ENCODE measurements at regions not wholly inside any gene's neighbourhood (a gene's known extent, or its start where the extent isn't known, plus 50 kb on each side); places are given as distances from the start of the nearest gene placed in this dataset.

- DNase-seq (ENCODE audit: low spot score): no peak
These were observed 441.5 kb downstream of the RASEF start for GRCh38 chr9:82621447-82621846.

GRCh38 chr9:82637368-82637767 lies 425.6 kb downstream of the RASEF start:
- no peak for DNase-seq (ENCODE audit: low spot score)

DNA sequence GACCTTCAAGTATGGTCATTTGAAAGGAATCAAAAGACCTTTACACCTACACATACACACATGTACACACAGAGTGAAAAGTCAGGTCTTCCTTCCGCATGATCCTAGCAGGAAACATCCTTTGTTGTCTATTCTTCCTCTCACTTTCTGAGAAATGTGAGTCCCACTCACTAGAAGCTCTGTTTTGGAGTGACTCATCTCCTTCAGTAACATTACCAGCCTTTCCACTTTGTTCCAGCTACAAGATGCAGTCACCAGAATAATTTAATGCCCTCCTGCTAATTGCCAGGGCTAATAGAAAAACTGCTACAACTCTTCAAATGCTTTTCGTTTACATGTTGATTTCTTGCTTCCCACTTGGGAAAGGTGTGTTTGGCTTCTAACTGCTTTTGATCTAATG lies 417.3 kb downstream of the RASEF start:
- no peak for DNase-seq (ENCODE audit: low spot score)

GRCh38 chr9:82650368-82650767 lies 412.6 kb downstream of the RASEF start:
- DNase-seq (ENCODE audit: low spot score): no peak

DNA sequence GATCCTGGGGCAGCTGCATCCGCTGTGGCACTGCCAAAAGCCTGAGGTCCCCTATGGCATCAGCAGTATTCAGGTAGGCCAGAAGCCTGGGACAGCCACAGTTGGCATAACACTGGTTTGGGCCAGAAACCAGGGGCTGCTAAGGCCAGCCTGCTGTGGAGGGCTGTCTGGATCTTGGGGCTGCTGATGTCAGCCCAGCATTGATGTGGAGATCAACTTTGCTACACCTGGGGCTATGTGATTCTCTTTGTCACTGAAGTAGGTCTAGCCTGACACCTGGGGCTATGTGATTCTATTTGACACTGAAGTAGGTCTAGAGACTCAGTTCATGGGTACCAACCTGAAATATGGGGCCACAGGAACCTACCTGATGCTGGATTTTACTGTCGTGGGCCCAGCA lies 411.5 kb downstream of the RASEF start:
- DNase-seq (ENCODE audit: low spot score): no peak

DNA sequence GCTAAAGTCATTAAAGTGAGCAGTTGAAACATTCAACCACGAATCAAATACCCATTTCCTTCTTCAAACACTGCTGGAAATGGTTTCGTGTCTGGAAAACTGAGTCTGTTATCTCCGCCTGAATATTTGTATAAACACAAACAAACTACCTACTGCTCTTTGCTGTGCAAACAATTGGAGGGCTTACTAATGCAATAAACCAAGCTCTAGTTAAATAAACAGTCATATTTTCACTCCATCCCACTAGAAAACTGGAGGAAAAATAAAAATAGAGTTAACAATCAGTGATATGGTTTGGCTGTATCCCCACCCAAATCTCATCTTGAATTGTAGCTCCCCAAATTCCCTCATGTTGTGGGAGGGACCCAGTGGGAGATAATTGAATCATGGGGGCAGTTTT lies 397.6 kb downstream of the RASEF start:
- DNase-seq (ENCODE audit: low spot score): no peak

GRCh38 chr9:82668689-82669199 lies 394.2 kb downstream of the RASEF start:
- no peak for DNase-seq (ENCODE audit: low spot score)

- DNase-seq (ENCODE audit: low spot score): no peak
These were observed 392.9 kb downstream of the RASEF start for GRCh38 chr9:82670000-82670399.

GRCh38 chr9:82670726-82671125 lies 392.2 kb downstream of the RASEF start:
- DNase-seq (ENCODE audit: low spot score): no peak

GRCh38 chr9:82673201-82673600 lies 389.7 kb downstream of the RASEF start:
- no peak for DNase-seq (ENCODE audit: low spot score)

- DNase-seq (ENCODE audit: low spot score): no peak
These were observed 389.0 kb downstream of the RASEF start for GRCh38 chr9:82673919-82674318.

DNA sequence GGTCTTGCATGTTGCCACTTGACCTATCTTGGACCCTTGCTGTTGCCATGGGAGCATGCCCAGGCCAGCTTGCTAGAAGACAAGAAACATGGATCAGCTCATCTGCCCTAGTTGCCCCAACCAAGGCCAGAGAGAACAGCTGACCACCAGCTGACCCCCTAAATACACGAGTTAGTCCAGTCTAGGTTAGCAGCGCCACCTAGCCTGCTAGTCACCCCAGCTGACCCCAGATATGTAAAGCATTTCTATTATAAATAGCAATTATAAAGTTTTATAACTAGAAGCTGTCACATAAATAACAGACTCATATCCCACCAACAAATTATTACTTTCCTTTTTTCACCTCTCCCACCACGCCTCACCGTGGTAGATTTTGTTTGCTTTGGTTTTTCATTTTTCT lies 387.8 kb downstream of the RASEF start:
- no peak for DNase-seq (ENCODE audit: low spot score)

DNA sequence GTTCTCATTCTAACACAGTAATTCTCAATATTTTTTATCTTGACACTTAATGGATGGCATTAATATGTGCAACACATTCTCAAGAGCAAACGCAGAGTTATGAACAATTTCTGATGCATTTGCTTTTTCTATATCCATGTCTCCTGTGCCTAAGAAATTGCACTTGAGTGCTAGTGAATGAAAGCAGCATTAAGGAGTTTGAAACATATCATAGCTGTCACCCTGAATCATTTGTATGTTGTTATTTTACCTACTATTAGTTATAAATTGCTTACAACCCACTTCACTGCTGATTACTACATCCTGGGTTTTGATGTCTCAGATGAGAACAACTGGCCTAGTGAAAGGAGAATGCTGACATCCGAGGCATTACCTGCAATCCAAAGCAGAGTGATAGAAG lies 387.3 kb downstream of the RASEF start:
- DNase-seq (ENCODE audit: low spot score): no peak

DNA sequence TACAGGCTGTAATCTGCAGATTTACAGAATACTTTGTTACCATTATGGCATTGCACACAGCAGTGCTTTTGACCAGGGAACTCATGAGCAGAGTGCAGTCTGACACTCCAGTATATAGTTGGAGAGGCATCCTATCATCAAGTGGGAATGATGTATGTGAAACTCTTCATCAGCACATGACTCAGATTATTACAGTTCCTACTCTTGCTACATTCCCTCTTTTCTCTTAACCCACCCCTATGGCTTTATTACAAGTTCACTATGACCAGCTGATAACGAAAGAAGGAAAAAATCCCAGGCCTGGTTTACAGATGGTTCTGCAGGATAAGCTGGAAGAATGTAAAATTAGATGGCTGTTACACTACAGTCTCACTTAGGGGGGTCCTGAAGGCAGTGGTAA lies 385.9 kb downstream of the RASEF start:
- DNase-seq (ENCODE audit: low spot score): no peak

- DNase-seq (ENCODE audit: low spot score): no peak
These were observed 383.5 kb downstream of the RASEF start for GRCh38 chr9:82679472-82679871.

- no peak for DNase-seq (ENCODE audit: low spot score)
These were observed 382.6 kb downstream of the RASEF start for GRCh38 chr9:82680179-82680935.

DNA sequence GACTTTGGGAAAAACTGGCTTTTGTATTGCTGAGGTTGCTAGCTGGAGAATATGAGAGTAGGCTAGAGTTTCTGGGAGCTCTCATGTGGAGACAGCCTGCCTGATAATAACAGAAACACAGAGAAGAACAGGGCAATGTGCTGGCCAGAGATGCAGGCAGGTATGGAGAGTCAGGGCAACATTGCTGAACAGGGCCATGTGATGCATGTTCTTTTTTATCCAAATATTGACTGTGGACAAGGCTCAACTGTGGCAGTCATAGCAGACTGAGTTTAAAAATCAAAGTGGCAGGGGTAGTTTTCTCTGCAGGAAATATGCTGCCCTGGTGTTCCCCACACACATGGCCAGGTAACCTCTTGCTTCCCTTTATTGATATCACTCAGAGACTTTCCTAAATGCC lies 381.1 kb downstream of the RASEF start:
- no peak for DNase-seq (ENCODE audit: low spot score)

GRCh38 chr9:82682431-82682830 lies 380.5 kb downstream of the RASEF start:
- no peak for DNase-seq (ENCODE audit: low spot score)

DNA sequence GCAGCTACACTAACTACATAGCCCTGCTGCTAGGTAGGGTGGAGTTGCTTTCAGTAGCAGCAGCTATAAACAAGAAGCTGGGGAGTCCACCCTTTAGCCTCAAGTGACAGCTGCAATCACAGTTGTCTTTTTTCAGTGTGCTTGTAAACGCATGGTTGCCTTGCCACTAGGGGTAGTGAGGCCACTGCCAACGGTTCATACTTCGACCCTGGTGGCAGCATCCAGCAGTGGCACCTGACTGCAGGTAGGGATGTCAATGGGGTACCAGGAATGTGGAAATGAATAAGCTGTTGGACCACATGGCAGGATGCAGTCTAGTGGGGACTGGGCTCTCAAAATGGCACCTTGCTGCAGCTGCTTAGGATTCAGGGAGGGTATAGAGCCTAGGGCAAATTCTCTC lies 367.2 kb downstream of the RASEF start:
- no peak for DNase-seq (ENCODE audit: low spot score)

DNA sequence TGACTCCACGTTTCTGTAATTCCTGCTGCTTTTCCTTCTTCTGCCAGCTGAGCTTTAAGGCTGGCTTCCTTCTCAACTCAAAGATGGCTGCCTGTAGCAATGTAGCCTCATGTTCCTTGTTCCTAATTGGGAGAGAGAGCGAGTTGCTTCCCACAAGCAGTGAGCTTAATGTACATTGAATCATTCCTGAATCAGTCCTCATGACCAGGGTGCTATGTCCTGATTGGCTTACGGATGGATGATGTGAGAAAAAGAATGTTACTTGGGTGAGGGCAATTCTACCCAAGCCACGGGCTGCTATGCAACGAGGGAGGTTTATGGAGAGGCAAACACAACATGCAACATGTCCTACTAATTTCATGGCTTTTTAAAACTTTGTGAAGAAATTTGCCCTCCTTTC lies 356.2 kb downstream of the RASEF start:
- peak; percentile 15 for DNase-seq (ENCODE audit: low spot score)

- DNase-seq (ENCODE audit: low spot score): no peak
These were observed 346.1 kb downstream of the RASEF start for GRCh38 chr9:82716821-82717220.

DNA sequence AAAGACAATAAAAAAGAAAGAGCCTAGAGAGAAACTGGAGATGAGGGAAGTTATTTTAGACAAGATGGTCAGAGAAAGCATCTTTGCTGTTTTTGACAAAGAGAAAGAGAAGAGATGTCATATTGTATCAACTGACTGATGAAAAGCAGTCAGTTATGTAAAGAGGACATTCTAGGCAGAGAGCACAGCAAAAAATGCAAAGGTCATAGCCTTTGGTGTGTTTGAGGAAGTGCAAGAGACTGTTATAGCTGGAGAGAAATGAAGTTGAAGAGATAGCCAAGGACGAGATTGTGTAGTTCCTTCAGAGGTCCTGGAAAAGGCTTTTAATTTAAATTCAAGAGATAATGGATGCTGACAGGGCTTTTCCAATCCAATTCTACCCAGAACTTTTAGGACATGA lies 342.4 kb downstream of the RASEF start:
- no peak for DNase-seq (ENCODE audit: low spot score)

DNA sequence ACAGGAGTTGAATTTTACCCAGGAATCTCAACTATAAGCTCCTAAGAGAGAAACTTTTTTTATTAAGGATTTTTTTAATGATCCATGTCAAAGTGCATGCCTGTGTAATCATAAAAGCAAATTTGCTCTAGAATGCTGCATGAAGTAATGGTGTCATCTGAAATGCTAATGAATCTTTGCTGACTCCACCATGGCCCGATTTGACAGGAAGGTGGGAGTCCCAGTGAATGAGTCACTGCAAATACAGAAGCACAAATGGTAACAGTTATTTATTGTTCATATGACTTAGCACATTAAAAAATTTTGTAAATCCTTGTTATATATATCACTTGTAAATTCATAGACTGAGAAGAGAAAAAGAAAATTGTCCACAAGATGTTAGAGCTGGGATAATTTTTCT lies 341.3 kb downstream of the RASEF start:
- DNase-seq (ENCODE audit: low spot score): no peak

DNA sequence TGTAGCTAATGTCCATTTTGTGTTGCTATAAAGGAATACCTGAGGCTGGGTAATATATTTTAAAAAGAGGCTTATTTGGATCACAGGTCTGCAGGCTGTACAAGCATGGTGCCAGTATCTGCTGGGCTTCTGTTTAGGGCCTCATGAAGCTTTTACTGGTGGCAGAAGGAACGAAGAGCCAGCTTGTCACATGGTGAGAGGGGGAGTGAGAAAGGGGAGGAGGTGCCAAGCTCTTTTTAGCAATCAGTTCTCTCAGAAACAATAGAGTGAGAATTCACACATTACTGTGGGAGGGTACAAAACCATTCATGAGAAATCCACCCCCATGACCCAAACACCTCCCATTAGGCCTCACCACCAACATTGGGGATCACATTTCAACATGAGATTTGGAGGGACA lies 340.9 kb downstream of the RASEF start:
- no peak for DNase-seq (ENCODE audit: low spot score)

Data from iPS-NIHi11 (cell line).